HG03378 (cell line): ENCODE measurements at regions not wholly inside any gene's neighbourhood (a gene's known extent, or its start where the extent isn't known, plus 50 kb on each side); places are given as distances from the start of the nearest gene placed in this dataset.

Source experiments
- ATAC-seq: cut with Tn5 transposase; IDR thresholded peaks from one replicate; pipeline ENCODE4 v1.9.1; 2021; ENCODE audit warnings: mild to moderate bottlenecking, moderate library complexity; ENCODE audit not compliant: unreplicated experiment

GRCh38 chr4:146998157-146998556 lies 52.5 kb upstream of the TTC29 start:
- peak; percentile 65 for ATAC-seq

GRCh38 chr4:147003956-147004809 lies 58.5 kb upstream of the TTC29 start:
- ATAC-seq: no peak

GRCh38 chr4:147006229-147006628 lies 60.6 kb upstream of the TTC29 start:
- ATAC-seq: no peak

GRCh38 chr4:147009875-147010274 lies 64.2 kb upstream of the TTC29 start:
- no peak for ATAC-seq

DNA sequence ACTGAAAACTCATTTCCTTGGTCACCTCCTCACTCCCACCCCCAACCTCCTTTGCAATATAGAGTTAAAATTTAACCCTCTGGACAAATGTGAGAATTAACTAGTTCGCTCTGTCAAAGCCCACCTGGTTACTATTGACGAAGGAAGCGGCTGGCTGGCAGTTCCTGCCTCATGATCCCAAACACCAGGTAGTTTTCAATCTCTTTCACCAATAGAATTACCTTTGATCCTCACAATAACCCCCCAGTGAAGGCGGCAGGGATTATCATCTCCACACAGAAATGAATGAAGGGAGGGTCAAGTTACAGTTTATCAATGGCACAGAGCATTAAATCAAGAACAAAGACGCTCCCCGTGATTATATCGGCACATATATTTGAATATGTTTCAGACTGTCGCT lies 65.7 kb upstream of the TTC29 start:
- no peak for ATAC-seq

DNA sequence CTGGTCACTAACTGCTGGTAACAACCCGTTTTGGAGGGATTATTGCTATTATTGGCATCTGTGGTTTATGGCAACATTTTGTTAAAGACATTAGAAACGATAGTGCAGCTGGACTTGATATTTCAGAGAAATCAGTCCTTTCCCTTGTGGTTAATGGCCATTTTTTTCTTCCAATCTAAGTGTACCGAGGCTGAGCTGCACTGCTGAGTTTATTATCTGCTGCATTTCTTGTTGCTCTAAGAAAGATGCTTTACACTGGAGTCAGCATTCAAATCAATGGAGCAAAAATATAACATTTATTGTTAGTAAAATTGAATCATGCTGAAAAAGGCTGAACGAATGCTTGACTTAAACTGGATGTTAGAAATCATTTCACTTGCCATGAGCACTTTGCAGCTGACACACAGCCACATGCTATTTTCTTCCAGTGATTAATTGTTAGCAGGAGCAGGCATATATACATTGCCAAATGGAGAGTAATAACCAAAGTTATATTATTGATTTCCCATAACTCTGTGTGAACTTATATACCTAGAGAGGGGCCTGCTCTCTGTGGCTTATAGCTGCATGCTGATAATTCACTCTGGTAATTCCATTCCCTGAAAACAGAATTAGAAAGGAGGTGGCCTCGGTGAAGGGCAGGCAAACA lies 66.5 kb upstream of the TTC29 start:
- ATAC-seq: no peak

DNA sequence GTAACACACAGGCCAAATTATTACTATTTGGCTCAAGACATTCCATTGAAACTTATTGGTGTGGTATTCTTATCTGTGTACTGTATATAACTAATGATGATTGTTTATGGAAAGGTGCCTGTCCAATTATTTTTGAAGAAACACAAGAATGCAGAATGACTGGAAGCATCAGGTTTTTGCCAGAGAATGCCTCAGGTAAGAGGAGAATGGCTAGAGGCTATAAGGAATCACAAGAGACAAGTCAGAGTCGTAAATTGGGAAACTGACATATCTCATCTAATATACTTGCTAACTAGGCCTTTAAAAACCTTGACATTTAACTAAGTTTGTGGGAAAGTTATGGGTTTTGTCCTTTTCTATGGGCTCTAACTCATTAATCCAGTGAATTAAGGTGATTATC lies 69.3 kb upstream of the TTC29 start:
- no peak for ATAC-seq

DNA sequence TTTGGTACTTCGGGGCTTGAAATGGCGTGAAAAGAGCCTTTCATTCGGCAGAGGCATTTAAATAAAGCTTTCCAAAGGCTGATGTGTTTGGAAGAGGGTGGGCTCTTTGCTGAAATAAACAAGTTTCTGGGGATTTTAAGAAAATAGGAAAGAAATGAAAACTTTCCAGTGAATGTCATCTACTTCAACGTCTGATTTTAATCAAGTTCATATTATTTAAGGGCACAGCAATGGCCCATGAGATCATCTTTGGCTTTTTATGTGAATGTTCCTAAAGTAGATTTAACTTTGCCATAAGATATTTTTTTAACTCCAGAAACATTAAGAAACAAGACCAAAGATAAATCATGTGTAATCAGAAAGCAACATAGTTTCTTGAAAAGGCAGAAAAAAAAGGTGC lies 69.8 kb upstream of the TTC29 start:
- ATAC-seq: no peak

DNA sequence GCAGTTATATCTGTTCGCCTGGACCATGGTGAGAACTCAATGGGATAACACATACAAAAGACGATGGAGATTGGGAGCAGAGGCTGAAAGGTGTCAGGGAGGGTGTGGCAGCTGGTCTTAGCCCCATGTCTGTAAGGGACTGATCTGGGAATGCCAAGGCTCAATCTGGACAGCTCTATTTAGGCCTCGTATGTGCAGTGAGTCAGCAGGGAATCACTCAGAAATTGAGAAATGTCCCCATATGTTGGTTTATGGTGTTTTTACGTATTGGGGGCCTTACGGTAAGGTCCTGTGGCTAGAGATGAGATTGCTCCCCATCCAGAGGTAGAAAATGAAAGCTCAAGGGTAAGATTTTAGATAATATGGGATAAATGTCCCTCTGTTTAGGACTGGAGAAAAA lies 71.4 kb upstream of the TTC29 start:
- no peak for ATAC-seq

- ATAC-seq: peak; percentile 86
These were observed 73.4 kb upstream of the TTC29 start for GRCh38 chr4:147019091-147019490.

DNA sequence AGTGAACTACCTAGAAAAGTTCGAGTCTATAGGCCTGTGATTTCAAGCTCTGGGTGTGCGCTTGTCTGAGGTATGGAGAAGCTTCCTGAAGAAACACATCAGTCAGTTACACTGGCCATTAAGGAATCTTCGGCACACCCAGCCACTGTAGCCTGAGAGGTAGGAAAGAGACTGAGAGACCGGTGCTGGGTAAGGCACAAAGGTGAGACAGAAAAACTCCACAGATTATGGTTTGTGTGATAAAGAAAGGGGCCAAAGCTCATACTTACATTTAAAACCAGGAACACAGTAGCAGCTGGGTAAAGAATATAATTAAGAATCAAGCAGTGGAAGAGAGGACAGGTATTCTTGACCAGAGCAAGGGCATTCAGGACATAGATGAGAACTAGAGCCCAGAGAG lies 74.8 kb upstream of the TTC29 start:
- no peak for ATAC-seq

- ATAC-seq: no peak
These were observed 79.4 kb upstream of the TTC29 start for GRCh38 chr4:147025042-147025441.

GRCh38 chr4:147029296-147029695 lies 83.6 kb upstream of the TTC29 start:
- ATAC-seq: no peak

GRCh38 chr4:147034372-147034771 lies 88.7 kb upstream of the TTC29 start:
- no peak for ATAC-seq

DNA sequence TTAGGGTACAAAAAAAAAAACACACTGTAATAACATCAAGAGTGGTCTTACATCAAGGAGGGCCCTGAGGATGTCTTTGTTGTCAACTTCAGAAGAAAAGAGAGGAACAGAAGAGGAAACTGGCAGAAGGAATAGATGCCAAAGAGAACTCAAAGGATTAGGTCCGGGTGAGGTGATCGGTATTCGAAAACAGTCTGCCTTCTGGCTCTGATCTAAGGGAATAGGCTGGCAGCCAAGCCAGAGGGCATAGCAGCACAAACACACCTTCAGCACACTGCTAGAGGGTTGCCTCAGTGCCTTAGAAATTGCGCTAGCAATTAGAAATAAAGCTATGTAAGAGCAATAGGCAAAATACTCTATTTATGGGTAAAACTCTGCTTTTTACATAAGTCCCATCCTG lies 91.4 kb upstream of the TTC29 start:
- no peak for ATAC-seq

GRCh38 chr4:147039976-147040575 lies 94.4 kb upstream of the TTC29 start:
- ATAC-seq: no peak

DNA sequence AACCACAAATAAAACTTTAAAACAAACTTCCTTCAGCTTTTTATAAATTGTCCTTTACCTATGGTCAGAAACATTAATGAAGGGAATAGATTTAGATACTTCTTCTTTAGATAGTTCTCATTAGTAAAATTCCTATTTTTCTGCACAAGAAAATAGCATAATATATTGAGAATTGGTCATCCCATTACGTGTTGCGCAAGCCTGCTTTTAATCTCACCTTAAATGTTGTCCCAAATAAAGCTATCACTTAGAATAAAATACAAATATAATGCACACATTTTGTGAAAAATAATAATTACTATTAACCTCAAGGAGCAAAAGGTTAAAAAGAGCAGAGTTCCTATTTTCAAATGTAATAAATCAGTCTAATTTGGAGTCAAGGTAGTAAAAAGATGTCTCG lies 95.2 kb upstream of the TTC29 start:
- ATAC-seq: no peak

- ATAC-seq: no peak
These were observed 95.7 kb upstream of the TTC29 start for GRCh38 chr4:147041376-147041775.

- no peak for ATAC-seq
These were observed 96.4 kb upstream of the TTC29 start for GRCh38 chr4:147042046-147042445.

DNA sequence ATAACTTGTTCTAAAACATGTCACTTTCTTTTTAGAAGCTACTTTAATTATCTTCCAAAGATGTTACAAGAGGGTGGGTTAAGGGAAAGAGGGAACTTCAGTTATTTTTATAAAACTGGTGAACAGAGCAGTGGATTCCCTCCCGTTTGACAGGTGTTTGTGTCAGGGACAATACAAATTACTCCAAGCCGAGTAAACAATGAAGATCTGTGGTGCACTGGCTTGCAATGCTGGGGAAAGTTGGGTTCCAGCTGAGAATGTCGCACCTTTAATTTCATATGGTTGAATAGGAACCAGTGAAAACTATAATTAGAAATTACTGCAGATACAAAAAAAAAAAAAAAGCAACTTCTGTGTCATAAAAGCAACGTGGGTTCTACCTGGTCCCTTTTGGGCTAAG lies 98.6 kb upstream of the TTC29 start:
- ATAC-seq: no peak

- ATAC-seq: no peak
These were observed 104.3 kb upstream of the TTC29 start for GRCh38 chr4:147049946-147050345.

- ATAC-seq: no peak
These were observed 104.7 kb upstream of the TTC29 start for GRCh38 chr4:147050356-147050765.
